ENCODE measurements at regions not wholly inside any gene's neighbourhood (a gene's known extent, or its start where the extent isn't known, plus 50 kb on each side); places are given as distances from the start of the nearest gene placed in this dataset.
"Not testable (repeated sequence)": the region's sequence is repeated elsewhere in the genome, so short reads cannot be mapped to it uniquely, and the experiment has no call there.

GRCh38 chr2:181787310-181788048, 104.1 kb upstream of the ITPRID2 start:
- peak; percentile 63 for DNase-seq (ENCODE audit: low read depth, low spot score)
- no peak overlapping the region for H3K4me3 ChIP-seq (ENCODE audit: low read length)

GRCh38 chr2:181788897-181789555, 102.5 kb upstream of the ITPRID2 start:
- H3K4me3 ChIP-seq (ENCODE audit: low read length), result no peak overlapping the region
- DNase-seq (ENCODE audit: low read depth, low spot score), result no peak

GRCh38 chr2:181789827-181790448, 101.6 kb upstream of the ITPRID2 start:
- DNase-seq (ENCODE audit: low read depth, low spot score), result no peak

GRCh38 chr2:181790716-181791649, 100.5 kb upstream of the ITPRID2 start:
- peak; percentile 82 for DNase-seq (ENCODE audit: low read depth, low spot score)
- peak overlapping the region; percentile 19 for H3K4me3 ChIP-seq (ENCODE audit: low read length)

More at GRCh38 chr2:181789827-181790448, 101.6 kb upstream of the ITPRID2 start:
- H3K4me3 ChIP-seq (ENCODE audit: low read length), result no peak overlapping the region

- DNase-seq (ENCODE audit: low read depth, low spot score), result no peak
- no peak overlapping the region for H3K4me3 ChIP-seq (ENCODE audit: low read length)
These were observed 98.6 kb upstream of the ITPRID2 start for GRCh38 chr2:181792906-181793305.

GRCh38 chr2:181798022-181798421, 93.5 kb upstream of the ITPRID2 start:
- no peak for DNase-seq (ENCODE audit: low read depth, low spot score)
- no peak overlapping the region for H3K4me3 ChIP-seq (ENCODE audit: low read length)

- not testable (repeated sequence) for H3K4me3 ChIP-seq (ENCODE audit: low read length); DNase-seq (ENCODE audit: low read depth, low spot score)
These were observed 89.2 kb upstream of the ITPRID2 start for GRCh38 chr2:181802300-181802699.

GRCh38 chr2:181803903-181804799, 87.4 kb upstream of the ITPRID2 start:
- not testable (repeated sequence) for DNase-seq (ENCODE audit: low read depth, low spot score); H3K4me3 ChIP-seq (ENCODE audit: low read length)

GRCh38 chr2:181805228-181806038, 86.1 kb upstream of the ITPRID2 start:
- DNase-seq (ENCODE audit: low read depth, low spot score), result no peak
- no peak overlapping the region for H3K4me3 ChIP-seq (ENCODE audit: low read length)

- DNase-seq (ENCODE audit: low read depth, low spot score), result no peak
- no peak overlapping the region for H3K4me3 ChIP-seq (ENCODE audit: low read length)
These were observed 85.5 kb upstream of the ITPRID2 start for GRCh38 chr2:181806039-181806392.

GRCh38 chr2:181807526-181807925, 84.0 kb upstream of the ITPRID2 start:
- no peak for DNase-seq (ENCODE audit: low read depth, low spot score)
- no peak overlapping the region for H3K4me3 ChIP-seq (ENCODE audit: low read length)

GRCh38 chr2:181810823-181811695, 80.5 kb upstream of the ITPRID2 start:
- DNase-seq (ENCODE audit: low read depth, low spot score), result no peak
- no peak overlapping the region for H3K4me3 ChIP-seq (ENCODE audit: low read length)

GRCh38 chr2:181812106-181812743, 79.3 kb upstream of the ITPRID2 start:
- no peak for DNase-seq (ENCODE audit: low read depth, low spot score)
- H3K4me3 ChIP-seq (ENCODE audit: low read length), result no peak overlapping the region

- DNase-seq (ENCODE audit: low read depth, low spot score), result no peak
- no peak overlapping the region for H3K4me3 ChIP-seq (ENCODE audit: low read length)
These were observed 77.5 kb upstream of the ITPRID2 start for GRCh38 chr2:181814057-181814491.

GRCh38 chr2:181817509-181817908, 74.0 kb upstream of the ITPRID2 start:
- H3K4me3 ChIP-seq (ENCODE audit: low read length), result no peak overlapping the region
- no peak for DNase-seq (ENCODE audit: low read depth, low spot score)

- no peak overlapping the region for H3K4me3 ChIP-seq (ENCODE audit: low read length)
- no peak for DNase-seq (ENCODE audit: low read depth, low spot score)
These were observed 73.4 kb upstream of the ITPRID2 start for GRCh38 chr2:181818058-181818680.
